GM12891 (cell line): ENCODE measurements at regions not wholly inside any gene's neighbourhood (a gene's known extent, or its start where the extent isn't known, plus 50 kb on each side); places are given as distances from the start of the nearest gene placed in this dataset.

Experiments
- POLR2A ChIP-seq: IDR thresholded peaks from 2 replicates; pipeline ENCODE4 v1.6.1; 2011; ENCODE audit warnings: low read depth, low read length, control low read depth
- POLR2AphosphoS5 ChIP-seq: IDR thresholded peaks from 2 replicates; pipeline ENCODE4 v1.6.1; 2011; ENCODE audit warnings: low read depth, low read length, control low read depth
- SPI1 ChIP-seq: IDR thresholded peaks from 2 replicates; pipeline ENCODE4 v1.6.1; 2011; ENCODE audit warnings: low read depth, low read length, control low read depth

GRCh38 chr22:27110665-27111451, 453.5 kb downstream of the MIAT start:
- TF ChIP-seq POLR2A (no peak), POLR2AphosphoS5 (no peak), SPI1 (no peak)
